ENCODE measurements at regions not wholly inside any gene's neighbourhood (a gene's known extent, or its start where the extent isn't known, plus 50 kb on each side); places are given as distances from the start of the nearest gene placed in this dataset.

GRCh38 chr3:107882261-107882660, 208.6 kb downstream of the CD47 start:
- no peak overlapping the region for H3K27ac ChIP-seq
- no peaks in the 10 kb centered on the region for H3K27me3 ChIP-seq
- intact Hi-C loops (cut with DNase I): no loop called here
- no peak overlapping the region for H3K9ac ChIP-seq (ENCODE audit: low read depth in 2 of 2, low read length in 2 of 2)
- no peaks in the 10 kb centered on the region for H3K4me1 ChIP-seq
- H3K9me3 ChIP-seq: no peaks in the 10 kb centered on the region
- TF ChIP-seq CTCF (IDR thresholded peaks at IDR 0.05): no peak
- H3K4me3 ChIP-seq: no peak overlapping the region
- no peaks in the 10 kb centered on the region for H3K36me3 ChIP-seq
- DNase-seq: no peak

GRCh38 chr3:107881509-107881908, 209.3 kb downstream of the CD47 start:
- Histone ChIP-seq H3K4me1 (no peaks in the 10 kb centered on the region), H3K9me3 (no peaks in the 10 kb centered on the region)
- DNase-seq: no peak

GRCh38 chr3:107880702-107881101, 210.1 kb downstream of the CD47 start:
- Histone ChIP-seq H3K9me3 (no peaks in the 10 kb centered on the region), H3K4me1 (no peaks in the 10 kb centered on the region), H3K27ac (no peak overlapping the region), H3K36me3 (no peaks in the 10 kb centered on the region), H3K27me3 (no peaks in the 10 kb centered on the region), H3K4me3 (no peak overlapping the region), H3K9ac (ENCODE audit: low read depth in 2 of 2, low read length in 2 of 2) (no peak overlapping the region)
- DNase-seq: no peak
- no peak for TF ChIP-seq CTCF (IDR thresholded peaks at IDR 0.05)
- intact Hi-C loops (cut with DNase I): no loop called here

More at GRCh38 chr3:107881509-107881908, 209.3 kb downstream of the CD47 start:
- H3K9ac ChIP-seq (ENCODE audit: low read depth in 2 of 2, low read length in 2 of 2): no peak overlapping the region
- no peak overlapping the region for H3K27ac ChIP-seq
- intact Hi-C loops (cut with DNase I): no loop called here
- no peaks in the 10 kb centered on the region for H3K27me3 ChIP-seq
- no peaks in the 10 kb centered on the region for H3K36me3 ChIP-seq
- H3K4me3 ChIP-seq: no peak overlapping the region
- TF ChIP-seq CTCF (IDR thresholded peaks at IDR 0.05): no peak

- no peaks in the 10 kb centered on the region for H3K36me3 ChIP-seq
- intact Hi-C loops (cut with DNase I): no loop called here
- H3K27ac ChIP-seq: no peak overlapping the region
- DNase-seq: no peak
- no peaks in the 10 kb centered on the region for H3K9me3 ChIP-seq
- H3K4me1 ChIP-seq: no peaks in the 10 kb centered on the region
- no peak overlapping the region for H3K9ac ChIP-seq (ENCODE audit: low read depth in 2 of 2, low read length in 2 of 2)
- H3K4me3 ChIP-seq: no peak overlapping the region
- no peak for TF ChIP-seq CTCF (IDR thresholded peaks at IDR 0.05)
- no peaks in the 10 kb centered on the region for H3K27me3 ChIP-seq
Observed at GRCh38 chr3:107877936-107878335, 212.9 kb downstream of the CD47 start.

- Histone ChIP-seq H3K36me3 (no peaks in the 10 kb centered on the region), H3K4me1 (no peaks in the 10 kb centered on the region), H3K4me3 (no peak overlapping the region), H3K9me3 (no peaks in the 10 kb centered on the region), H3K27me3 (no peaks in the 10 kb centered on the region), H3K27ac (no peak overlapping the region), H3K9ac (ENCODE audit: low read depth in 2 of 2, low read length in 2 of 2) (no peak overlapping the region)
- no peak for DNase-seq
- intact Hi-C loops (cut with DNase I): no loop called here
- no peak for TF ChIP-seq CTCF (IDR thresholded peaks at IDR 0.05)
Observed at GRCh38 chr3:107870943-107871638, 219.7 kb downstream of the CD47 start.

Data from colonic mucosa (tissue), 4 donors.